ENCODE measurements at regions not wholly inside any gene's neighbourhood (a gene's known extent, or its start where the extent isn't known, plus 50 kb on each side); places are given as distances from the start of the nearest gene placed in this dataset.

DNA sequence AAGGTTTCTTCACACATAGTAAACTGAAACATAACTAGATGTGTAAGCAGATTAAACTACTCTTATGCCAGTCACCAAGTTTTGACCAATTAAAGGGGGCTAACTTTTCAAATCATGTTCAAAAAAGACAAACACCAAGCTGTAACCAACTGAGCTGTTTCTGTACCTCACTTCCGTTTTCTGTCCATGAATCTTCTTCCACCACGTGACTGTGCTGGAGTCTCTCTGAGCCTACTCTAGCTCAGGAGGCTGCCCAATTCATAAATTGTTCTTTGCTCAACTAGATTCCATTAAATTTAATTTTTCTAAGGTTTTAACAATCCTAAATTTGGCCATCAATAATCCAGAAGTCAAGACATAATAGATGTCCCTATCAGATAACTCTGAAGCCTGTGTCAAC, 229.4 kb downstream of the FNDC1 start:
- TF ChIP-seq POLR2A (IDR thresholded peaks at IDR 0.05; ENCODE audit: low read length): no peak
- no peak for TF ChIP-seq GATA1 (IDR thresholded peaks at IDR 0.05; ENCODE audit: low read depth, low read length)
